ENCODE measurements at regions not wholly inside any gene's neighbourhood (a gene's known extent, or its start where the extent isn't known, plus 50 kb on each side); places are given as distances from the start of the nearest gene placed in this dataset.

DNA sequence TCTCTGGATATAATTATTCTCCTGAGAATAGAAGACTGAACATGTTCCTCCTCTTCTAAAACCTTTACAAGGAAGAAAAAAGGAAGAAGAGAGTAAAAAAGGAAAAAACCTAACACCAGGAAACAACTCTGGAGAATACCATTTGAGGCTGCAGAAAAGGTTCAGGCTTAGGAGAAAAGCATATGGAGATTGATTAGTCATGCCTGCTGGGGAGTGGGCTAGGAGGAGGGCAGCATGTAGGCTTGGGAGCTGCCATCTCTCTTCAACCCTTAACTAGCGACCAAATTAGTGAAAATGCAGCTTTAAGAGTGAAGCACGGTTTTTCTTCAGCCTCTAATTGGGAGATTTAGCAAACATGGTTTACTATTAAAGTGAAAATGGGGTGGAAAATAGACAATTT, 273.0 kb upstream of the CRY1 start (continued):
- TF ChIP-seq RBBP5 (IDR thresholded peaks at IDR 0.05; ENCODE audit: borderline replicate concordance, low read depth, low read length) (no peak), TCF12 (IDR thresholded peaks at IDR 0.05; ENCODE audit: low read depth, low read length) (no peak)

All from H1 (cell line).